ENCODE measurements at regions not wholly inside any gene's neighbourhood (a gene's known extent, or its start where the extent isn't known, plus 50 kb on each side); places are given as distances from the start of the nearest gene placed in this dataset.
"Not testable (repeated sequence)": the region's sequence is repeated elsewhere in the genome, so short reads cannot be mapped to it uniquely, and the experiment has no call there.

DNA sequence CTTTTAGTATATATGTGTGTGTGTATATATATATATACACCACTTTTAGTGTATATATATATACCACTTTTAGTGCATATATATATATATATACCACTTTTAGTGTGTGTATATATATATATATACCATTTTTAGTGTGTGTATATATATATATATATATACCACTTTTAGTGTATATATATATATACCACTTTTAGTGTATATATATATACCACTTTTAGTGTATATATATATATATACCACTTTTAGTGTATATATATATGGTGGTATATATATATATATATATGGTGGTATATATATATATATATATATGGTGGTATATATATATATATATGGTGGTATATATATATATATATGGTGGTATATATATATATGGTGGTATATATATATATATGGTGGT lies 79.5 kb upstream of the ANK3 start:
- TF ChIP-seq, protein P1, sequence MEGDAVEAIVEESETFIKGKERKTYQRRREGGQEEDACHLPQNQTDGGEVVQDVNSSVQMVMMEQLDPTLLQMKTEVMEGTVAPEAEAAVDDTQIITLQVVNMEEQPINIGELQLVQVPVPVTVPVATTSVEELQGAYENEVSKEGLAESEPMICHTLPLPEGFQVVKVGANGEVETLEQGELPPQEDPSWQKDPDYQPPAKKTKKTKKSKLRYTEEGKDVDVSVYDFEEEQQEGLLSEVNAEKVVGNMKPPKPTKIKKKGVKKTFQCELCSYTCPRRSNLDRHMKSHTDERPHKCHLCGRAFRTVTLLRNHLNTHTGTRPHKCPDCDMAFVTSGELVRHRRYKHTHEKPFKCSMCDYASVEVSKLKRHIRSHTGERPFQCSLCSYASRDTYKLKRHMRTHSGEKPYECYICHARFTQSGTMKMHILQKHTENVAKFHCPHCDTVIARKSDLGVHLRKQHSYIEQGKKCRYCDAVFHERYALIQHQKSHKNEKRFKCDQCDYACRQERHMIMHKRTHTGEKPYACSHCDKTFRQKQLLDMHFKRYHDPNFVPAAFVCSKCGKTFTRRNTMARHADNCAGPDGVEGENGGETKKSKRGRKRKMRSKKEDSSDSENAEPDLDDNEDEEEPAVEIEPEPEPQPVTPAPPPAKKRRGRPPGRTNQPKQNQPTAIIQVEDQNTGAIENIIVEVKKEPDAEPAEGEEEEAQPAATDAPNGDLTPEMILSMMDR (IDR thresholded peaks at IDR 0.05) = not testable (repeated sequence)
- not testable (repeated sequence) for TF ChIP-seq POLR2A (IDR thresholded peaks at IDR 0.05)
